Thyroid gland (tissue), 4 donors: ENCODE measurements at regions not wholly inside any gene's neighbourhood (a gene's known extent, or its start where the extent isn't known, plus 50 kb on each side); places are given as distances from the start of the nearest gene placed in this dataset.

ENCODE experiments used
- POLR2A ChIP-seq, 2 donors: fragments of 450-650 bp; IDR thresholded peaks; one replicate each; pipeline ENCODE4 v1.6.1; 2017; ENCODE audit warnings: antibody characterized with exemption in 2 of 2, mild to moderate bottlenecking in 2 of 2, moderate library complexity in 1 of 2
- TF ChIP-seq, protein P1 (sequence below), 6 experiments: fragments of 200-600 bp in 3 of 6; fragments of 450-650 bp in 3 of 6; sonication (generic) in 3 of 6; IDR thresholded peaks; one replicate each; pipeline ENCODE4 v1.5.1; 2016 to 2019; ENCODE audit warnings: antibody characterized with exemption in 6 of 6, mild to moderate bottlenecking in 2 of 6, inconsistent platforms in 1 of 6, moderate library complexity in 1 of 6

DNA sequence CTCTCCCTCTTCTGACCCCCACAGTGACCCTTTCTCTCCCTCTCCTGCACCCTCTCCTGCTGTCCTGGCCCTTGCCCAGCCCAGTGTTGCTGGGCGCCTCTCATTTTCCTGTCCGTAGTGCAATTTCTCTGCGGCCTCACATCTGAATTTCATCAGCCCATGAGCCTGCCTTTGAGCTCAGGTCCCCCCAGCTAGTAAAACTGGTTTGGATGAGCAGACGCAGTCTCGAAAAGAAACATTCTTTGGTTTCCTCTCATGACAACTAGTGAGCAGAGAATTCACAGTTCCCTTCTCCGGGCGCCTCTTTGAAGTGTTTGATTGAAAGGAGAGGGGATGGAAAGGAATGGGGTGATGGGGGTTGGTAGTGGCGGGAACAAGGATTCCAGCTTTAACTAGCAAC lies 126.0 kb upstream of the CADM1 start:
- TF ChIP-seq, protein P1, sequence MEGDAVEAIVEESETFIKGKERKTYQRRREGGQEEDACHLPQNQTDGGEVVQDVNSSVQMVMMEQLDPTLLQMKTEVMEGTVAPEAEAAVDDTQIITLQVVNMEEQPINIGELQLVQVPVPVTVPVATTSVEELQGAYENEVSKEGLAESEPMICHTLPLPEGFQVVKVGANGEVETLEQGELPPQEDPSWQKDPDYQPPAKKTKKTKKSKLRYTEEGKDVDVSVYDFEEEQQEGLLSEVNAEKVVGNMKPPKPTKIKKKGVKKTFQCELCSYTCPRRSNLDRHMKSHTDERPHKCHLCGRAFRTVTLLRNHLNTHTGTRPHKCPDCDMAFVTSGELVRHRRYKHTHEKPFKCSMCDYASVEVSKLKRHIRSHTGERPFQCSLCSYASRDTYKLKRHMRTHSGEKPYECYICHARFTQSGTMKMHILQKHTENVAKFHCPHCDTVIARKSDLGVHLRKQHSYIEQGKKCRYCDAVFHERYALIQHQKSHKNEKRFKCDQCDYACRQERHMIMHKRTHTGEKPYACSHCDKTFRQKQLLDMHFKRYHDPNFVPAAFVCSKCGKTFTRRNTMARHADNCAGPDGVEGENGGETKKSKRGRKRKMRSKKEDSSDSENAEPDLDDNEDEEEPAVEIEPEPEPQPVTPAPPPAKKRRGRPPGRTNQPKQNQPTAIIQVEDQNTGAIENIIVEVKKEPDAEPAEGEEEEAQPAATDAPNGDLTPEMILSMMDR (IDR thresholded peaks at IDR 0.05): no peak
- TF ChIP-seq POLR2A (IDR thresholded peaks at IDR 0.05): no peak
